HG03039 (cell line): ENCODE measurements at regions not wholly inside any gene's neighbourhood (a gene's known extent, or its start where the extent isn't known, plus 50 kb on each side); places are given as distances from the start of the nearest gene placed in this dataset.

Experiments used
- ATAC-seq: cut with Tn5 transposase; IDR thresholded peaks from one replicate; pipeline ENCODE4 v1.9.1; 2021; ENCODE audit warnings: mild to moderate bottlenecking, moderate library complexity; ENCODE audit not compliant: unreplicated experiment

GRCh38 chr3:40642812-40643211 is 118.1 kb downstream of the ZNF621 start:
- ATAC-seq, result no peak

DNA sequence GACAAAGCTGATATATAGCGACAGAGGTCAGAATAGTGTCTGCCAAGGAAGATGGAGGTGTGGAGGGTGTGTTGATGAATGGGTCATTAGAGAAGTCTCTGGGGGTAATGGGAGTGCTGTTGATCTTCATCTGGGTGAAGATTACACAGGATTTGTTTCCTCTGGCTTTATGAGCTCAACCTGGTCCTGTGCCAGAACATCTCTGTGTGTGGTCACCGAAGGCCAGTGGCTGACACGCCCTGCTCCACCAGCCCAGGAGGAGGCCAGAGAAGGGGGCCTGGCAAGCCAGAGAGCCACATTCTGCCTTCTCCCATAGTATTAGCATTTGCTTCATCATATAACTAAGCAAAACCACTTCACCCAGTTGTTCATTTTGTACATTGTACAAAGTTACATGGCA is 121.1 kb downstream of the ZNF621 start:
- no peak for ATAC-seq

GRCh38 chr3:40649346-40649745 is 124.6 kb downstream of the ZNF621 start:
- ATAC-seq, result no peak

- no peak for ATAC-seq
Measured at GRCh38 chr3:40652072-40652471, 127.3 kb downstream of the ZNF621 start.

- no peak for ATAC-seq
Measured at GRCh38 chr3:40653001-40653400, 128.2 kb downstream of the ZNF621 start.

GRCh38 chr3:40653878-40654277 is 129.1 kb downstream of the ZNF621 start:
- ATAC-seq, result no peak

- no peak for ATAC-seq
Measured at GRCh38 chr3:40655551-40655950, 130.8 kb downstream of the ZNF621 start.

GRCh38 chr3:40657623-40658022 is 132.9 kb downstream of the ZNF621 start:
- ATAC-seq, result no peak

GRCh38 chr3:40658305-40658704 is 133.5 kb downstream of the ZNF621 start:
- ATAC-seq, result no peak

DNA sequence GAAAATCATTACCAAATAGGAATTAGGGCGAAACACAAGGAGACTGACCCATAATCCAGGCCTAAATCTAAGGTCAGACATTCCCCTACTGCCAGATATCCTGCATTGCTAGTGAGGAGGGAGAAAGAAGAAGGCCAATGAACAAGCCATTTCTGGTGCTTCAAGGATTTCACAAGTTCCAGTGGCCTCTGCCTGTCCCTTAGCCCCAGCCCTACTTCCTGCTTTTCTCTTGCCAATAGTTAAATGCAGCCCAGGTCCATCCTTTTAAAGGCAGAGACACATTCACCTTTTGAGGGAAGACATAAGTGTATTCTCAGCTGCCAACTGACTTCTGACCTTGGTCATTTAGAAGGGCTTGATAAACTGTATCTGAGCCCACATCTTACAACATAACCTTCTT is 135.8 kb downstream of the ZNF621 start:
- no peak for ATAC-seq

- no peak for ATAC-seq
Measured at GRCh38 chr3:40661284-40661683, 136.5 kb downstream of the ZNF621 start.

DNA sequence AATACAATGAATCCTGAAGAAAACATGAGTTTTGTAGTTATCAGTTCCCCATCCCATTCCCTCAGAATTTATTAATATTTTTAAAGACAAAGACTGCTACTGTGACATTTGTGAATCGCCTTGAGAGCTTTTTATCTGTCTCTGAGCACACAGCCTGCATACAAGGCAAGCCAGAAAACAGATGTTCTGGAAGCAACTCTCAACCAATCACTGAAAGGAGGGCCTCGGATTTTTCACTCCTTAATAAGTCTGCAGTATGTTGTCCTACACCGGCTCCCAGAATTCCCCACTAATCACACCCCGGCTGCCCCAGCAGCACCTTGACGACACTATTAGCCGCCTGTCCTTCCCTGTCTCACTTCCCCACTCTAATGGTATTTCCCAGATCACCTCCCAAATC is 138.5 kb downstream of the ZNF621 start:
- no peak for ATAC-seq

DNA sequence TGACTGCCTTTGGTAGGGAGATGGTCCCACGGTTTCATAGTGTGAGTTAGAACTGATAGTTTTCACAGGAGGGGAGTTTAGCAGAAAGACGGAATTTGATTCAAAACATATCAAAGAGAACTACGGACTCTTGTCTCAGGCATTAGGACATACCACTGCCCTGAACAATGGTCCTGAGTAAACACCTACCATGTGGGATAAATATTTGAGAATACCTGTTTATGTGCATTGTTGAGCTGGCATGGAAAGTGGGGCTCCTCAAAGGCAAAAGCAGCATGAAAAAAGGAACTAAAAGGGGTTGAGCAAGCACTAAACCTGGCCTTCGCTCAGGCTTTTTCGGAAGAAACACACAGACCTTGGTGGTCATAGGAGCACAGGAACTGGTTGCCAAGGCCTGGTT is 144.4 kb downstream of the ZNF621 start:
- no peak for ATAC-seq

DNA sequence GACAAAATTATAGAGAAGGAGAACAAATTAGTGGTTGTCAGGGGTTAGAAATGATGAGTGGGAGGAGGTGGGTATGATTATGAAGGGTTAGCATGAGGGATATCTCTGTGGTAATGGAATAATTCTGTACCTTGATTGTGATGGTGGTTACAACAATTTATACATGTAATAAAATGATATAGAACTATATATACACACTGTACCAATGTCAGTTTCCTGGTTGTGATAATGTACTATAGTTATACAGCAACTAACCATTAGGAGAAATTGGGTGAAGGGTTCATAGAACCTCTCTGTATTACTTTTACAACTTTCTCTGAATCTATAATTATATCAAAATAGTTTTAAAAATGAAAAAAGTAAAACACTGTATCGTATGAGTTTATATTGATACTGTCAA is 148.1 kb downstream of the ZNF621 start:
- no peak for ATAC-seq

- ATAC-seq, result no peak
Measured at GRCh38 chr3:40677321-40677720, 152.6 kb downstream of the ZNF621 start.

DNA sequence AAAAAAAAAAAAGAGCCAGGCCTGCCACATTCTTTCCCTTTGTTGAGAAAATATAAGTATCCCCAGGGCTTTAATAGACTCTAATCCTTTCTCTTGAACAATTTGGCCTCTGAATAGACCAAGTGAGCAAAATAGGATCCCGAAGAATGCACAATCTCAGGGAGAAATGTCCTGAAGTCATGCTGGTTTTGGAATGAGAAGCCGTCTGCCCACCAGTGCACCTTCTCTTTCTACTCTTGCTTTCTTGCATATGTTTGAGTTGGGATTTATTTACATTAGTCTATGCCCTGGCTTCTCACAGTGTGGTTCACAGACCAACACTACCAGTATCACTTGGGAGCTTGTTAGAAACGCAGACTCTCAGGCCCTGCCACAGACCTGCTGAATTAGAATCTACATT is 153.0 kb downstream of the ZNF621 start:
- no peak for ATAC-seq

- ATAC-seq, result no peak
Measured at GRCh38 chr3:40679290-40679689, 154.5 kb downstream of the ZNF621 start.

- ATAC-seq, result no peak
Measured at GRCh38 chr3:40680685-40681657, 156.2 kb downstream of the ZNF621 start.

- no peak for ATAC-seq
Measured at GRCh38 chr3:40681658-40682055, 156.9 kb downstream of the ZNF621 start.

DNA sequence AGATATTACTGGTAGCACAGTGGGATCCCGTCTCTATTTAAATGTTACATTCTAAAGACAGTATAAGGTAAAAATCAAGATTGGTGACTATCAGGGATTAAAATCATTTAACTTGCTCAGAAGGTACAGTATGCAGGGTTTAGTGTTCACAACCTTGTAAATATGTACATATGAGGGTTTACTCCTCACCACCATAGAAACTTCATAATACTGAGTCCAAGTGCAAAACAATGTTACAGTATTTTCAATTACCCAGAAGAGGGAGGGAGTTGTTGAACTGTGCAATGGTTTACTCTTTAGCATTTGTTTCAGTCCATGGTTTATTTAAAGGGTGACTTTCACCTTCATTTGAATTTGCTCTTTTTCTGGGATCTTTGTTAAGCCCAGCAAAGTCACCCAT is 165.1 kb downstream of the ZNF621 start:
- no peak for ATAC-seq

DNA sequence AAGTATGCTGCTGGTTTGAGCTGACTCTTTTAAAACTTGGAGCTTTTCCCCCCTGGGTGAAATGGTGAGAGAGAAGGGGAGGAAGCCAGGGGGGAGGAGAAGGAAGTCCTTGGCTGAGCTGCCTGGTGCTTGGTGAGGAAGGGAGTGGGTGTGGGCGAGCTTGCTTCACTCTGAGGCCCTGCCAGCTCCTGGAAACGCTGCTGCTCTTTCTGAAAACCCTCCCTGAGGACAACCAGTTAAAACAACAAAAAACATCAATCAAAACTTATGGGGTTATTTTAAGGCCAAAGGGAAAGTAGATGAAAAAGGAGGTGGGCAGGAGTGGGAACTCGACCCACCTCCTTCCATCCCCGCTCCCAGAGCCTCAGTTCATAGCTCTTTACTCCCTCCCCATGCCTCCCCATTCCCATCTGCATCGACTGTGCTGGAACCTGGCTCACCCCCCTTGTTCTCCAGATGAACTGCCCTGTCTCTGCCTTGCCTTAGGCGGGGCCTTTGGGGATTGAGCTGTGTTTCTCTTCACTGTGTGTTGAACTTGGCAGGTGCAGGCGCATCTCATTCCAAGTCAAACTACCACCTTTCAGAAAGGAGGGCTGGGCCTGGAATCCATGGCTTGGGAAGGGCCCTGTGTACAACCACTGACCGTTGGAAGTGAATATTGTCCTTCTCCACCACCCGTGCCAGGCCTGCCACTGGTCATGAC is 166.1 kb downstream of the ZNF621 start:
- ATAC-seq, result no peak

GRCh38 chr3:40691452-40691861 is 166.7 kb downstream of the ZNF621 start:
- no peak for ATAC-seq
